NCI-H2227 treated with DMSO at 0.1 percent for 48 hours (cell line): ENCODE measurements at regions not wholly inside any gene's neighbourhood (a gene's known extent, or its start where the extent isn't known, plus 50 kb on each side); places are given as distances from the start of the nearest gene placed in this dataset.

Experiments used
- DNase-seq: peaks from one replicate; lab custom pipeline; 2025; lab: John Stamatoyannopoulos, UW

GRCh38 chr13:106712381-106712780 lies 144.4 kb upstream of the ARGLU1 start:
- no peak for DNase-seq

- DNase-seq, result no peak
These were observed 142.3 kb upstream of the ARGLU1 start for GRCh38 chr13:106710266-106710665.

- no peak for DNase-seq
These were observed 141.6 kb upstream of the ARGLU1 start for GRCh38 chr13:106709522-106709921.

- DNase-seq, result no peak
These were observed 134.6 kb upstream of the ARGLU1 start for GRCh38 chr13:106702505-106702904.

GRCh38 chr13:106701771-106702341 lies 133.9 kb upstream of the ARGLU1 start:
- no peak for DNase-seq

GRCh38 chr13:106700439-106700838 lies 132.5 kb upstream of the ARGLU1 start:
- DNase-seq, result no peak

GRCh38 chr13:106700007-106700406 lies 132.1 kb upstream of the ARGLU1 start:
- DNase-seq, result no peak

- no peak for DNase-seq
These were observed 131.4 kb upstream of the ARGLU1 start for GRCh38 chr13:106699311-106699710.

- no peak for DNase-seq
These were observed 128.8 kb upstream of the ARGLU1 start for GRCh38 chr13:106696719-106697118.

GRCh38 chr13:106696140-106696539 lies 128.2 kb upstream of the ARGLU1 start:
- DNase-seq, result no peak

GRCh38 chr13:106695139-106695538 lies 127.2 kb upstream of the ARGLU1 start:
- DNase-seq, result no peak

- no peak for DNase-seq
These were observed 123.9 kb upstream of the ARGLU1 start for GRCh38 chr13:106691861-106692260.

GRCh38 chr13:106691341-106691740 lies 123.4 kb upstream of the ARGLU1 start:
- no peak for DNase-seq

- no peak for DNase-seq
These were observed 122.8 kb upstream of the ARGLU1 start for GRCh38 chr13:106690779-106691178.

- no peak for DNase-seq
These were observed 122.0 kb upstream of the ARGLU1 start for GRCh38 chr13:106689906-106690305.

- no peak for DNase-seq
These were observed 121.0 kb upstream of the ARGLU1 start for GRCh38 chr13:106688940-106689339.

GRCh38 chr13:106686163-106686562 lies 118.2 kb upstream of the ARGLU1 start:
- DNase-seq, result no peak

GRCh38 chr13:106685143-106685542 lies 117.2 kb upstream of the ARGLU1 start:
- no peak for DNase-seq

GRCh38 chr13:106683918-106684317 lies 116.0 kb upstream of the ARGLU1 start:
- no peak for DNase-seq

GRCh38 chr13:106683179-106683578 lies 115.2 kb upstream of the ARGLU1 start:
- no peak for DNase-seq

GRCh38 chr13:106681997-106682396 lies 114.1 kb upstream of the ARGLU1 start:
- no peak for DNase-seq

GRCh38 chr13:106681536-106681935 lies 113.6 kb upstream of the ARGLU1 start:
- DNase-seq, result no peak

- no peak for DNase-seq
These were observed 113.0 kb upstream of the ARGLU1 start for GRCh38 chr13:106680796-106681472.
